ENCODE measurements at regions not wholly inside any gene's neighbourhood (a gene's known extent, or its start where the extent isn't known, plus 50 kb on each side); places are given as distances from the start of the nearest gene placed in this dataset.

DNA sequence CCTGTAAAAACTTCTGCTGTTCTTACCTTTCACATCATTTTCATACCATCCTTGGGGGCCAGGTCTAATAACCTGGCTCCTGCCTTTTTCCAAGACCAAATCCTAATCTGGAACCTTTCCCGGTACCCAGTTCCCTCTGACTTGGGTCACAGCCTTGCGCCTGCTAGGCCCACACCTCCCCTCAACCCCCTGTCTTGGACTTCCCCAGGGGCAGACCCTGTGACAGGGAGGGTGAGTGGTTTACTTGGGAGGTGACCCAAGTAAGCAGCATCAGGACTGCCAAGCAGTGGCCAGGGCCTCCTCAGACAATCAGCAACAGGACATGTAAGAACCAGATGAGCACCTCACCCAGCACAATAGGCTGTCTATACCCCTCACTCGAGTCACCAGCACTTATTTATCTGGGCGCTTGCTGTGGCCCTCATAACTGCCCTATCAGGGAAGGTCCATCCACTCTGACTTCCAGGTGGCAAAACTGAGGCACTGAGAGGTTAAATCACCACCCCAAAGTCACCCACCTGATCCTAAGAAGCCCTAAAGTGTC, 124.7 kb downstream of the MATN1 start:
- no peak for ATAC-seq
- TF ChIP-seq RARB (CRISPR knock-in tag; IDR thresholded peaks at IDR 0.05) (no peak), BACH2 (CRISPR knock-in tag; IDR thresholded peaks at IDR 0.05; ENCODE audit: borderline replicate concordance) (no peak), TCF4 (CRISPR knock-in tag; IDR thresholded peaks at IDR 0.05; ENCODE audit: borderline replicate concordance) (no peak), TOX (CRISPR knock-in tag; IDR thresholded peaks at IDR 0.05; ENCODE audit: borderline replicate concordance) (no peak), ZNF8 (CRISPR knock-in tag; IDR thresholded peaks at IDR 0.05) (no peak), ZFP3 (CRISPR knock-in tag; IDR thresholded peaks at IDR 0.05) (no peak), CSDC2 (CRISPR knock-in tag; IDR thresholded peaks at IDR 0.05) (no peak)
- TF ChIP-seq, protein P1, sequence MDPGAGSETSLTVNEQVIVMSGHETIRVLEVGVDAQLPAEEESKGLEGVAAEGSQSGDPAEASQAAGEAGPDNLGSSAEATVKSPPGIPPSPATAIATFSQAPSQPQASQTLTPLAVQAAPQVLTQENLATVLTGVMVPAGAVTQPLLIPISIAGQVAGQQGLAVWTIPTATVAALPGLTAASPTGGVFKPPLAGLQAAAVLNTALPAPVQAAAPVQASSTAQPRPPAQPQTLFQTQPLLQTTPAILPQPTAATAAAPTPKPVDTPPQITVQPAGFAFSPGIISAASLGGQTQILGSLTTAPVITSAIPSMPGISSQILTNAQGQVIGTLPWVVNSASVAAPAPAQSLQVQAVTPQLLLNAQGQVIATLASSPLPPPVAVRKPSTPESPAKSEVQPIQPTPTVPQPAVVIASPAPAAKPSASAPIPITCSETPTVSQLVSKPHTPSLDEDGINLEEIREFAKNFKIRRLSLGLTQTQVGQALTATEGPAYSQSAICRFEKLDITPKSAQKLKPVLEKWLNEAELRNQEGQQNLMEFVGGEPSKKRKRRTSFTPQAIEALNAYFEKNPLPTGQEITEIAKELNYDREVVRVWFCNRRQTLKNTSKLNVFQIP (CRISPR knock-in tag; IDR thresholded peaks at IDR 0.05; ENCODE audit: borderline replicate concordance, low read depth), result no peak

DNA sequence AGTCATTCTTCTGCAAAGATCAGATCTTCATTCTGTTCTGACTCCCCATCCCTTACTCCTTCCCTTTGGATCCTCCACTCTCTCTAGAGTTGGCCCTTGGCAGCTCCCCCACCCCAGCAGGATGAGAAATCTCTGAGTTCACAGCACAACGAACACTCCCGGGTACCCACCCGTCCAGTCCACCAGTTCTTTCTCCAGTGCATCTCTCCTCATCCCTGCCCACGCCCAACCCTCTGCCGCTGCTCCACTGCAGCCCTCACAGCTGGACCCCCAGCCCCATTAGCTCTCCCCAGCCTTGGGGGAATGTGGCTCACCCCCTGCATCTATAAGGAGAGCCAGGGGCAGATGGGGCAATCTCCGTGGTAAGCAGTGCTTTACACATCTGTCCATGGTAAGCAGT, 125.7 kb downstream of the MATN1 start:
- TF ChIP-seq OSR1 (CRISPR knock-in tag; IDR thresholded peaks at IDR 0.05), result no peak
- no peak for TF ChIP-seq GLIS3 (CRISPR knock-in tag; IDR thresholded peaks at IDR 0.05)
- no peak for TF ChIP-seq RARB (CRISPR knock-in tag; IDR thresholded peaks at IDR 0.05)
- no peak for TF ChIP-seq BACH2 (CRISPR knock-in tag; IDR thresholded peaks at IDR 0.05; ENCODE audit: borderline replicate concordance)
- no peak for TF ChIP-seq ISL1 (CRISPR knock-in tag; IDR thresholded peaks at IDR 0.05)
- no peak for TF ChIP-seq CSDC2 (CRISPR knock-in tag; IDR thresholded peaks at IDR 0.05)
- TF ChIP-seq, protein P1 (CRISPR knock-in tag; IDR thresholded peaks at IDR 0.05; ENCODE audit: borderline replicate concordance, low read depth), result no peak
- TF ChIP-seq SNAI2 (CRISPR knock-in tag; IDR thresholded peaks at IDR 0.05), result no peak
- no peak for TF ChIP-seq TCF4 (CRISPR knock-in tag; IDR thresholded peaks at IDR 0.05; ENCODE audit: borderline replicate concordance)
- TF ChIP-seq ZNF70 (CRISPR knock-in tag; IDR thresholded peaks at IDR 0.05), result no peak
- no peak for TF ChIP-seq ZFP3 (CRISPR knock-in tag; IDR thresholded peaks at IDR 0.05)
- TF ChIP-seq ZC3H10 (CRISPR knock-in tag; IDR thresholded peaks at IDR 0.05), result no peak
- no peak for TF ChIP-seq ESRRG (CRISPR knock-in tag; IDR thresholded peaks at IDR 0.05)
- no peak for ATAC-seq

DNA sequence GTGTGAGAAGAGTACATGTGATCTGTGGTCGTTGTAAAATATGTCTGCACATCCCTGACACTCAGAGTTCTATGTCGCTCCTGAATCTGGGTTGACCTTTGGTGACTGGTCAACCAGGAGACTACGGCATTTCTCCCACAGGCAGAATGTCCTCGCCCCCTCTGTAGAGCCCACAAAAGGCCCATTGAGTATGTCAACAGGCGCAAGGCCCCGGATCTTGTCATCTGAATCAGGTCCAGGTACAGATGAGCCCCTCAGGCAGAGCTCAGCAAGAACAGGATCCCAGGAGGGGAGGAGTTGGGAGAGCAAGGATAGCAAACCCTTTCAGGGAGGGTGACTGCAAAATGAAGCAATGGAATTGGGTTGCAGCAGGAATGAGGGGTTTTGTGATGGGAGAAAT, 126.5 kb downstream of the MATN1 start:
- ATAC-seq, result no peak
- TF ChIP-seq ARNTL (CRISPR knock-in tag; IDR thresholded peaks at IDR 0.05; ENCODE audit: borderline replicate concordance, low read depth), result no peak
- TF ChIP-seq, protein P2, sequence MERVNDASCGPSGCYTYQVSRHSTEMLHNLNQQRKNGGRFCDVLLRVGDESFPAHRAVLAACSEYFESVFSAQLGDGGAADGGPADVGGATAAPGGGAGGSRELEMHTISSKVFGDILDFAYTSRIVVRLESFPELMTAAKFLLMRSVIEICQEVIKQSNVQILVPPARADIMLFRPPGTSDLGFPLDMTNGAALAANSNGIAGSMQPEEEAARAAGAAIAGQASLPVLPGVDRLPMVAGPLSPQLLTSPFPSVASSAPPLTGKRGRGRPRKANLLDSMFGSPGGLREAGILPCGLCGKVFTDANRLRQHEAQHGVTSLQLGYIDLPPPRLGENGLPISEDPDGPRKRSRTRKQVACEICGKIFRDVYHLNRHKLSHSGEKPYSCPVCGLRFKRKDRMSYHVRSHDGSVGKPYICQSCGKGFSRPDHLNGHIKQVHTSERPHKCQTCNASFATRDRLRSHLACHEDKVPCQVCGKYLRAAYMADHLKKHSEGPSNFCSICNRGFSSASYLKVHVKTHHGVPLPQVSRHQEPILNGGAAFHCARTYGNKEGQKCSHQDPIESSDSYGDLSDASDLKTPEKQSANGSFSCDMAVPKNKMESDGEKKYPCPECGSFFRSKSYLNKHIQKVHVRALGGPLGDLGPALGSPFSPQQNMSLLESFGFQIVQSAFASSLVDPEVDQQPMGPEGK (CRISPR knock-in tag; IDR thresholded peaks at IDR 0.05; ENCODE audit: borderline replicate concordance), result no peak
- no peak for TF ChIP-seq CSDC2 (CRISPR knock-in tag; IDR thresholded peaks at IDR 0.05)
- TF ChIP-seq BACH2 (CRISPR knock-in tag; IDR thresholded peaks at IDR 0.05; ENCODE audit: borderline replicate concordance), result no peak
- TF ChIP-seq, protein P3, sequence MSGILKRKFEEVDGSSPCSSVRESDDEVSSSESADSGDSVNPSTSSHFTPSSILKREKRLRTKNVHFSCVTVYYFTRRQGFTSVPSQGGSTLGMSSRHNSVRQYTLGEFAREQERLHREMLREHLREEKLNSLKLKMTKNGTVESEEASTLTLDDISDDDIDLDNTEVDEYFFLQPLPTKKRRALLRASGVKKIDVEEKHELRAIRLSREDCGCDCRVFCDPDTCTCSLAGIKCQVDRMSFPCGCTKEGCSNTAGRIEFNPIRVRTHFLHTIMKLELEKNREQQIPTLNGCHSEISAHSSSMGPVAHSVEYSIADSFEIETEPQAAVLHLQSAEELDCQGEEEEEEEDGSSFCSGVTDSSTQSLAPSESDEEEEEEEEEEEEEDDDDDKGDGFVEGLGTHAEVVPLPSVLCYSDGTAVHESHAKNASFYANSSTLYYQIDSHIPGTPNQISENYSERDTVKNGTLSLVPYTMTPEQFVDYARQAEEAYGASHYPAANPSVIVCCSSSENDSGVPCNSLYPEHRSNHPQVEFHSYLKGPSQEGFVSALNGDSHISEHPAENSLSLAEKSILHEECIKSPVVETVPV (CRISPR knock-in tag; IDR thresholded peaks at IDR 0.05), result no peak
- TF ChIP-seq ZNF70 (CRISPR knock-in tag; IDR thresholded peaks at IDR 0.05), result no peak
- no peak for TF ChIP-seq TCF4 (CRISPR knock-in tag; IDR thresholded peaks at IDR 0.05; ENCODE audit: borderline replicate concordance)
- TF ChIP-seq, protein P4, sequence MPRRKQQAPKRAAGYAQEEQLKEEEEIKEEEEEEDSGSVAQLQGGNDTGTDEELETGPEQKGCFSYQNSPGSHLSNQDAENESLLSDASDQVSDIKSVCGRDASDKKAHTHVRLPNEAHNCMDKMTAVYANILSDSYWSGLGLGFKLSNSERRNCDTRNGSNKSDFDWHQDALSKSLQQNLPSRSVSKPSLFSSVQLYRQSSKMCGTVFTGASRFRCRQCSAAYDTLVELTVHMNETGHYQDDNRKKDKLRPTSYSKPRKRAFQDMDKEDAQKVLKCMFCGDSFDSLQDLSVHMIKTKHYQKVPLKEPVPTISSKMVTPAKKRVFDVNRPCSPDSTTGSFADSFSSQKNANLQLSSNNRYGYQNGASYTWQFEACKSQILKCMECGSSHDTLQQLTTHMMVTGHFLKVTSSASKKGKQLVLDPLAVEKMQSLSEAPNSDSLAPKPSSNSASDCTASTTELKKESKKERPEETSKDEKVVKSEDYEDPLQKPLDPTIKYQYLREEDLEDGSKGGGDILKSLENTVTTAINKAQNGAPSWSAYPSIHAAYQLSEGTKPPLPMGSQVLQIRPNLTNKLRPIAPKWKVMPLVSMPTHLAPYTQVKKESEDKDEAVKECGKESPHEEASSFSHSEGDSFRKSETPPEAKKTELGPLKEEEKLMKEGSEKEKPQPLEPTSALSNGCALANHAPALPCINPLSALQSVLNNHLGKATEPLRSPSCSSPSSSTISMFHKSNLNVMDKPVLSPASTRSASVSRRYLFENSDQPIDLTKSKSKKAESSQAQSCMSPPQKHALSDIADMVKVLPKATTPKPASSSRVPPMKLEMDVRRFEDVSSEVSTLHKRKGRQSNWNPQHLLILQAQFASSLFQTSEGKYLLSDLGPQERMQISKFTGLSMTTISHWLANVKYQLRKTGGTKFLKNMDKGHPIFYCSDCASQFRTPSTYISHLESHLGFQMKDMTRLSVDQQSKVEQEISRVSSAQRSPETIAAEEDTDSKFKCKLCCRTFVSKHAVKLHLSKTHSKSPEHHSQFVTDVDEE (CRISPR knock-in tag; IDR thresholded peaks at IDR 0.05), result no peak
- no peak for TF ChIP-seq ESRRG (CRISPR knock-in tag; IDR thresholded peaks at IDR 0.05)
- TF ChIP-seq, protein P1 (CRISPR knock-in tag; IDR thresholded peaks at IDR 0.05; ENCODE audit: borderline replicate concordance, low read depth), result no peak
- TF ChIP-seq, protein P5, sequence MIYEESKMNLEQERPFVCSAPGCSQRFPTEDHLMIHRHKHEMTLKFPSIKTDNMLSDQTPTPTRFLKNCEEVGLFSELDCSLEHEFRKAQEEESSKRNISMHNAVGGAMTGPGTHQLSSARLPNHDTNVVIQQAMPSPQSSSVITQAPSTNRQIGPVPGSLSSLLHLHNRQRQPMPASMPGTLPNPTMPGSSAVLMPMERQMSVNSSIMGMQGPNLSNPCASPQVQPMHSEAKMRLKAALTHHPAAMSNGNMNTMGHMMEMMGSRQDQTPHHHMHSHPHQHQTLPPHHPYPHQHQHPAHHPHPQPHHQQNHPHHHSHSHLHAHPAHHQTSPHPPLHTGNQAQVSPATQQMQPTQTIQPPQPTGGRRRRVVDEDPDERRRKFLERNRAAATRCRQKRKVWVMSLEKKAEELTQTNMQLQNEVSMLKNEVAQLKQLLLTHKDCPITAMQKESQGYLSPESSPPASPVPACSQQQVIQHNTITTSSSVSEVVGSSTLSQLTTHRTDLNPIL (CRISPR knock-in tag; IDR thresholded peaks at IDR 0.05; ENCODE audit: low read depth), result no peak
- no peak for TF ChIP-seq TOX (CRISPR knock-in tag; IDR thresholded peaks at IDR 0.05; ENCODE audit: borderline replicate concordance)
- no peak for TF ChIP-seq ZFP3 (CRISPR knock-in tag; IDR thresholded peaks at IDR 0.05)
- no peak for TF ChIP-seq SNAI2 (CRISPR knock-in tag; IDR thresholded peaks at IDR 0.05)
